ENCODE measurements at regions not wholly inside any gene's neighbourhood (a gene's known extent, or its start where the extent isn't known, plus 50 kb on each side); places are given as distances from the start of the nearest gene placed in this dataset.
A peak's percentile ranks its signal among the peaks of the same experiment; 100 is the strongest.

- Histone ChIP-seq H3K4me1 (no peaks in the 10 kb centered on the region), H3K36me3 (ENCODE audit: insufficient read depth in 1 of 2, low read depth in 1 of 2) (no peaks in the 10 kb centered on the region), H3K27me3 (ENCODE audit: insufficient read depth in 3 of 3, low read length in 2 of 3) (no peaks in the 10 kb centered on the region), H3K27ac (no peak overlapping the region), H3K9me3 (no peaks in the 10 kb centered on the region), H3K4me3 (no peak overlapping the region)
- DNase-seq (peak in 1 of 2 donors; percentile 8), ATAC-seq (no peak)
- TF ChIP-seq CTCF (IDR thresholded peaks at IDR 0.05), result no peak
- 0 to 71% (median 39%) methylated on average over 1 of the region's 1 CpG for WGBS, 3 donors
- intact Hi-C loops (cut with DNase I), result no loop called here
Observed at GRCh38 chr11:70585236-70585545, 186.9 kb downstream of the CTTN start.

GRCh38 chr11:70586261-70587074, 188.1 kb downstream of the CTTN start:
- WGBS, 3 donors, result 79 to 83% (median 83%) methylated on average over 26 of the region's 26 CpGs
- no peaks in the 10 kb centered on the region for H3K9me3 ChIP-seq
- intact Hi-C loops (cut with DNase I), result no loop called here
- H3K4me1 ChIP-seq, result no peaks in the 10 kb centered on the region
- no peaks in the 10 kb centered on the region for H3K27me3 ChIP-seq (ENCODE audit: insufficient read depth in 3 of 3, low read length in 2 of 3)
- H3K4me3 ChIP-seq, result no peak overlapping the region
- H3K27ac ChIP-seq, result no peak overlapping the region
- ATAC-seq, result no peak
- TF ChIP-seq CTCF (IDR thresholded peaks at IDR 0.05), result no peak
- no peaks in the 10 kb centered on the region for H3K36me3 ChIP-seq (ENCODE audit: insufficient read depth in 1 of 2, low read depth in 1 of 2)
- DNase-seq, result peak in 1 of 2 donors; percentile 27

- H3K4me1 ChIP-seq, result no peaks in the 10 kb centered on the region
- H3K27me3 ChIP-seq (ENCODE audit: insufficient read depth in 3 of 3, low read length in 2 of 3), result no peaks in the 10 kb centered on the region
- H3K36me3 ChIP-seq (ENCODE audit: insufficient read depth in 1 of 2, low read depth in 1 of 2), result no peaks in the 10 kb centered on the region
- intact Hi-C loops (cut with DNase I), result no loop called here
- 87 to 93% (median 92%) methylated on average over 9 of the region's 9 CpGs for WGBS, 3 donors
- DNase-seq (no peak), ATAC-seq (no peak)
- H3K9me3 ChIP-seq, result no peaks in the 10 kb centered on the region
- no peak overlapping the region for H3K4me3 ChIP-seq
- TF ChIP-seq CTCF (IDR thresholded peaks at IDR 0.05), result no peak
- H3K27ac ChIP-seq, result no peak overlapping the region
Observed at GRCh38 chr11:70587075-70587389, 188.7 kb downstream of the CTTN start.

- Histone ChIP-seq H3K36me3 (ENCODE audit: insufficient read depth in 1 of 2, low read depth in 1 of 2) (no peaks in the 10 kb centered on the region), H3K9me3 (no peaks in the 10 kb centered on the region), H3K4me3 (no peak overlapping the region), H3K27ac (no peak overlapping the region), H3K27me3 (ENCODE audit: insufficient read depth in 3 of 3, low read length in 2 of 3) (no peaks in the 10 kb centered on the region), H3K4me1 (peaks cover 9% of the 10 kb centered on the region)
- 75 to 86% (median 84%) methylated on average over 7 of the region's 7 CpGs for WGBS, 3 donors
- intact Hi-C loops (cut with DNase I), result no loop called here
- no peak for TF ChIP-seq CTCF (IDR thresholded peaks at IDR 0.05)
- no peak for ATAC-seq
- no peak for DNase-seq
Observed at GRCh38 chr11:70590356-70590991, 192.1 kb downstream of the CTTN start.
